Cardiac muscle cell (in vitro differentiated cells and primary cell): ENCODE measurements at regions not wholly inside any gene's neighbourhood (a gene's known extent, or its start where the extent isn't known, plus 50 kb on each side); places are given as distances from the start of the nearest gene placed in this dataset.

Experiments
- DNase-seq, 2 donors: peaks; one replicate each; pipeline versions ENCODE4 v3.0.0 to v3.0.0-alpha.2; 2010 to 2017; ENCODE audit warnings: low read depth in 1 of 2, low spot score in 1 of 2
- H3K27ac ChIP-seq: fragments of 200-600 bp; sonication (generic); 2 replicates; pipeline ENCODE4 v1.5.1; 2016
- H3K27me3 ChIP-seq: fragments of 200-600 bp; sonication (generic); 2 replicates; pipeline ENCODE4 v1.6.0; 2016; ENCODE audit warnings: control low read depth
- H3K36me3 ChIP-seq: fragments of 200-600 bp; sonication (generic); 2 replicates; pipeline ENCODE4 v1.5.1; 2016; ENCODE audit warnings: control low read depth
- H3K4me1 ChIP-seq: fragments of 200-600 bp; sonication (generic); 2 replicates; pipeline ENCODE4 v1.8.1; 2017; ENCODE audit warnings: low read depth, mild to moderate bottlenecking, mixed run types
- H3K4me3 ChIP-seq: fragments of 200-600 bp; sonication (generic); 2 replicates; pipeline ENCODE4 v1.5.1; 2016; ENCODE audit warnings: mild to moderate bottlenecking
- H3K9me3 ChIP-seq: fragments of 200-600 bp; sonication (generic); 2 replicates; pipeline ENCODE4 v1.5.1; 2017; ENCODE audit warnings: low read depth, mild to moderate bottlenecking, control low read depth
- CTCF ChIP-seq: IDR thresholded peaks from 2 replicates; pipeline ENCODE4 v1.5.1; 2012; ENCODE audit warnings: low read depth, mild to moderate bottlenecking, low read length

GRCh38 chr13:57346786-57347185, 179.8 kb downstream of the PRR20E start:
- Histone ChIP-seq H3K36me3 (no peaks in the 10 kb centered on the region), H3K4me1 (no peaks in the 10 kb centered on the region), H3K4me3 (no peak overlapping the region), H3K27me3 (no peaks in the 10 kb centered on the region), H3K27ac (no peak overlapping the region), H3K9me3 (no peaks in the 10 kb centered on the region)
- no peak for DNase-seq
- TF ChIP-seq CTCF, result no peak

GRCh38 chr13:57352114-57352513, 185.1 kb downstream of the PRR20E start:
- H3K4me1 ChIP-seq, result no peaks in the 10 kb centered on the region
- no peak overlapping the region for H3K4me3 ChIP-seq
- TF ChIP-seq CTCF, result no peak
- DNase-seq, result no peak
- no peak overlapping the region for H3K27ac ChIP-seq
- no peaks in the 10 kb centered on the region for H3K9me3 ChIP-seq
- H3K27me3 ChIP-seq, result no peaks in the 10 kb centered on the region
- no peaks in the 10 kb centered on the region for H3K36me3 ChIP-seq

- TF ChIP-seq CTCF, result no peak
- Histone ChIP-seq H3K27ac (no peak overlapping the region), H3K36me3 (no peaks in the 10 kb centered on the region), H3K4me1 (no peaks in the 10 kb centered on the region), H3K9me3 (no peaks in the 10 kb centered on the region), H3K4me3 (no peak overlapping the region), H3K27me3 (no peaks in the 10 kb centered on the region)
- no peak for DNase-seq
Observed at GRCh38 chr13:57353831-57354230, 186.8 kb downstream of the PRR20E start.

- Histone ChIP-seq H3K4me3 (no peak overlapping the region), H3K36me3 (no peaks in the 10 kb centered on the region), H3K27me3 (no peaks in the 10 kb centered on the region), H3K4me1 (no peaks in the 10 kb centered on the region), H3K27ac (no peak overlapping the region), H3K9me3 (no peaks in the 10 kb centered on the region)
- no peak for TF ChIP-seq CTCF
- no peak for DNase-seq
Observed at GRCh38 chr13:57375876-57376275, 208.9 kb downstream of the PRR20E start.

GRCh38 chr13:57408312-57408711, 223.2 kb upstream of the PCDH17 start:
- no peak for TF ChIP-seq CTCF
- H3K27ac ChIP-seq, result no peak overlapping the region
- DNase-seq, result no peak
- no peaks in the 10 kb centered on the region for H3K27me3 ChIP-seq
- H3K36me3 ChIP-seq, result no peaks in the 10 kb centered on the region
- H3K9me3 ChIP-seq, result no peaks in the 10 kb centered on the region
- no peaks in the 10 kb centered on the region for H3K4me1 ChIP-seq
- no peak overlapping the region for H3K4me3 ChIP-seq

- peak in 1 of 2 donors; percentile 6 for DNase-seq
Observed at GRCh38 chr13:57409121-57409520, 222.4 kb upstream of the PCDH17 start.

More at GRCh38 chr13:57409121-57409520, 222.4 kb upstream of the PCDH17 start:
- Histone ChIP-seq H3K9me3 (no peaks in the 10 kb centered on the region), H3K27ac (no peak overlapping the region), H3K4me3 (no peak overlapping the region), H3K36me3 (no peaks in the 10 kb centered on the region), H3K27me3 (no peaks in the 10 kb centered on the region), H3K4me1 (no peaks in the 10 kb centered on the region)
- no peak for TF ChIP-seq CTCF
